ENCODE measurements at regions not wholly inside any gene's neighbourhood (a gene's known extent, or its start where the extent isn't known, plus 50 kb on each side); places are given as distances from the start of the nearest gene placed in this dataset.

GRCh38 chr16:66188917-66189725, 177.4 kb upstream of the CDH5 start:
- TF ChIP-seq, protein P1, sequence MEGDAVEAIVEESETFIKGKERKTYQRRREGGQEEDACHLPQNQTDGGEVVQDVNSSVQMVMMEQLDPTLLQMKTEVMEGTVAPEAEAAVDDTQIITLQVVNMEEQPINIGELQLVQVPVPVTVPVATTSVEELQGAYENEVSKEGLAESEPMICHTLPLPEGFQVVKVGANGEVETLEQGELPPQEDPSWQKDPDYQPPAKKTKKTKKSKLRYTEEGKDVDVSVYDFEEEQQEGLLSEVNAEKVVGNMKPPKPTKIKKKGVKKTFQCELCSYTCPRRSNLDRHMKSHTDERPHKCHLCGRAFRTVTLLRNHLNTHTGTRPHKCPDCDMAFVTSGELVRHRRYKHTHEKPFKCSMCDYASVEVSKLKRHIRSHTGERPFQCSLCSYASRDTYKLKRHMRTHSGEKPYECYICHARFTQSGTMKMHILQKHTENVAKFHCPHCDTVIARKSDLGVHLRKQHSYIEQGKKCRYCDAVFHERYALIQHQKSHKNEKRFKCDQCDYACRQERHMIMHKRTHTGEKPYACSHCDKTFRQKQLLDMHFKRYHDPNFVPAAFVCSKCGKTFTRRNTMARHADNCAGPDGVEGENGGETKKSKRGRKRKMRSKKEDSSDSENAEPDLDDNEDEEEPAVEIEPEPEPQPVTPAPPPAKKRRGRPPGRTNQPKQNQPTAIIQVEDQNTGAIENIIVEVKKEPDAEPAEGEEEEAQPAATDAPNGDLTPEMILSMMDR (conservative IDR thresholded peaks at IDR 0.05) = no peak
- no peak overlapping the region for H3K4me3 ChIP-seq (ENCODE audit: low read length)
- Mint-ChIP-seq H3K4me3 (no peak overlapping the region), H3K27ac (no peak overlapping the region), H3K36me3 (ENCODE audit: low read depth) (no peaks in the 10 kb centered on the region), H3K27me3 (ENCODE audit: insufficient read depth) (no peaks in the 10 kb centered on the region), H3K4me1 (peaks cover 7% of the 10 kb centered on the region), H3K9me3 (no peaks in the 10 kb centered on the region)
- 74 to 87% methylated on average over 5 to 10 of the region's 10 CpGs for WGBS, 2 experiments (ENCODE audit: insufficient coverage in 1 of 2, insufficient read length in 1 of 2)
- H3K9me3 ChIP-seq (ENCODE audit: control insufficient read depth, low read length) = no peaks in the 10 kb centered on the region
- no peaks in the 10 kb centered on the region for H3K36me3 ChIP-seq (ENCODE audit: control insufficient read depth, insufficient read depth, low read length)
- DNase-seq = peak; percentile 29
- no peak overlapping the region for H3K27ac ChIP-seq (ENCODE audit: low read depth, low read length)
- no peak overlapping the region for H3K9ac ChIP-seq (ENCODE audit: extremely low read depth, low read length, poor library complexity, severe bottlenecking)
- H3K27me3 ChIP-seq (ENCODE audit: control insufficient read depth, insufficient read depth, low read length, poor library complexity, severe bottlenecking) = no peaks in the 10 kb centered on the region
- no peaks in the 10 kb centered on the region for H3K4me1 ChIP-seq (ENCODE audit: control insufficient read depth, insufficient read depth, low read length)

GRCh38 chr16:66186251-66186785, 180.2 kb upstream of the CDH5 start:
- TF ChIP-seq, protein P1 (conservative IDR thresholded peaks at IDR 0.05) = no peak
- Mint-ChIP-seq H3K27ac (no peak overlapping the region), H3K27me3 (ENCODE audit: insufficient read depth) (no peaks in the 10 kb centered on the region), H3K4me3 (no peak overlapping the region), H3K36me3 (ENCODE audit: low read depth) (no peaks in the 10 kb centered on the region), H3K9me3 (no peaks in the 10 kb centered on the region), H3K4me1 (peaks cover 7% of the 10 kb centered on the region)
- Histone ChIP-seq H3K9ac (ENCODE audit: extremely low read depth, low read length, poor library complexity, severe bottlenecking) (no peak overlapping the region), H3K27ac (ENCODE audit: low read depth, low read length) (no peak overlapping the region), H3K36me3 (ENCODE audit: control insufficient read depth, insufficient read depth, low read length) (no peaks in the 10 kb centered on the region), H3K27me3 (ENCODE audit: control insufficient read depth, insufficient read depth, low read length, poor library complexity, severe bottlenecking) (no peaks in the 10 kb centered on the region), H3K4me1 (ENCODE audit: control insufficient read depth, insufficient read depth, low read length) (no peaks in the 10 kb centered on the region), H3K9me3 (ENCODE audit: control insufficient read depth, low read length) (no peaks in the 10 kb centered on the region), H3K4me3 (ENCODE audit: low read length) (no peak overlapping the region)
- 90 to 93% methylated on average over 4 of the region's 4 CpGs for WGBS, 2 experiments (ENCODE audit: insufficient coverage in 1 of 2, insufficient read length in 1 of 2)
- peak; percentile 6 for DNase-seq

GRCh38 chr16:66182592-66182991, 183.9 kb upstream of the CDH5 start:
- H3K27ac Mint-ChIP-seq = no peak overlapping the region

More at GRCh38 chr16:66182592-66182991, 183.9 kb upstream of the CDH5 start:
- peak; percentile 36 for DNase-seq
- H3K9ac ChIP-seq (ENCODE audit: extremely low read depth, low read length, poor library complexity, severe bottlenecking) = no peak overlapping the region
- H3K9me3 ChIP-seq (ENCODE audit: control insufficient read depth, low read length) = peaks cover 8% of the 10 kb centered on the region
- no peak overlapping the region for H3K4me3 Mint-ChIP-seq
- H3K4me1 Mint-ChIP-seq = no peaks in the 10 kb centered on the region
- H3K36me3 ChIP-seq (ENCODE audit: control insufficient read depth, insufficient read depth, low read length) = no peaks in the 10 kb centered on the region
- peaks cover 11% of the 10 kb centered on the region for H3K9me3 Mint-ChIP-seq
- WGBS, 2 experiments (ENCODE audit: insufficient coverage in 1 of 2, insufficient read length in 1 of 2) = 86 to 90% methylated on average over 4 of the region's 4 CpGs
- no peaks in the 10 kb centered on the region for H3K4me1 ChIP-seq (ENCODE audit: control insufficient read depth, insufficient read depth, low read length)
- H3K27me3 ChIP-seq (ENCODE audit: control insufficient read depth, insufficient read depth, low read length, poor library complexity, severe bottlenecking) = no peaks in the 10 kb centered on the region
- H3K27ac ChIP-seq (ENCODE audit: low read depth, low read length) = no peak overlapping the region
- H3K27me3 Mint-ChIP-seq (ENCODE audit: insufficient read depth) = no peaks in the 10 kb centered on the region
- no peaks in the 10 kb centered on the region for H3K36me3 Mint-ChIP-seq (ENCODE audit: low read depth)
- H3K4me3 ChIP-seq (ENCODE audit: low read length) = no peak overlapping the region
- TF ChIP-seq, protein P1 (conservative IDR thresholded peaks at IDR 0.05) = no peak

Data from endodermal cell (in vitro differentiated cells).